Mesothelial cell of epicardium (in vitro differentiated cells): ENCODE measurements at regions not wholly inside any gene's neighbourhood (a gene's known extent, or its start where the extent isn't known, plus 50 kb on each side); places are given as distances from the start of the nearest gene placed in this dataset.

Source experiments
- DNase-seq, 2 experiments: peaks; one replicate each; pipeline ENCODE4 v3.0.0; 2021; ENCODE audit warnings: low spot score in 2 of 2; ENCODE audit not compliant: unreplicated experiment in 2 of 2
- H3K27ac Mint-ChIP-seq: 2 replicates; pipeline ENCODE4 v1.8.0; 2021; ENCODE audit warnings: mixed read lengths
- H3K27me3 Mint-ChIP-seq: 2 replicates; pipeline ENCODE4 v1.8.0; 2021; ENCODE audit warnings: low read depth, mixed read lengths
- H3K36me3 Mint-ChIP-seq: 2 replicates; pipeline ENCODE4 v1.8.0; 2021; ENCODE audit warnings: mixed read lengths
- H3K4me1 Mint-ChIP-seq: 2 replicates; pipeline ENCODE4 v1.8.0; 2021; ENCODE audit warnings: mixed read lengths
- H3K4me3 Mint-ChIP-seq: 2 replicates; pipeline ENCODE4 v1.8.0; 2021; ENCODE audit warnings: mild to moderate bottlenecking, moderate library complexity, mixed read lengths
- H3K9me3 Mint-ChIP-seq: 2 replicates; pipeline ENCODE4 v1.8.0; 2021; ENCODE audit warnings: mixed read lengths
- CTCF ChIP-seq: fragments of 200-600 bp; sonication (generic); IDR thresholded peaks from one replicate; pipeline ENCODE4 v1.5.0; 2021; ENCODE audit warnings: antibody characterized with exemption; ENCODE audit not compliant: unreplicated experiment

DNA sequence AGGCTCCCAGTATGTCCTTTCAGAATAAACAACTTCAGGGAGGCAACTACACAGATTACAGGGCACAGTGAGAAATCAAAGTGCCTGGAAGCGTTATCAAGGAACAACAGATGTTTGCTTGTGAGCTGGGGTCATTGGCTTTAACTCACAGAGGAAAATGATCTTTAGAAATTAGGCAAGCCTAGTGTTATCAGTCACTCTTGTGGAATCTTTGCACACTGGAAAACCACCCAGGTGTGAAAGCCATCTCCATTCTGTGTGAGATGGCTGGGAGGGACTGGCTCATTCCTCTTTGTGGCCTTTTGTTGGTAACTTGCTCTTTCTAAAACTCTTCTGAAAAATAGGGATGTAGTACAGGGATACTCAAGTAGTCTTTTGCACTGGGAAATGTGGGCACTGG, 716.0 kb downstream of the XPNPEP1 start:
- no peaks in the 10 kb centered on the region for H3K27me3 Mint-ChIP-seq
- peaks cover 6% of the 10 kb centered on the region for H3K4me1 Mint-ChIP-seq
- no peak overlapping the region for H3K4me3 Mint-ChIP-seq
- H3K9me3 Mint-ChIP-seq, result peaks cover 5% of the 10 kb centered on the region
- H3K36me3 Mint-ChIP-seq, result no peaks in the 10 kb centered on the region
- TF ChIP-seq CTCF, result no peak
- DNase-seq, result no peak
- no peak overlapping the region for H3K27ac Mint-ChIP-seq

GRCh38 chr10:109205929-109206585, 717.3 kb downstream of the XPNPEP1 start:
- no peak overlapping the region for H3K27ac Mint-ChIP-seq
- no peaks in the 10 kb centered on the region for H3K27me3 Mint-ChIP-seq
- H3K4me3 Mint-ChIP-seq, result no peak overlapping the region
- H3K4me1 Mint-ChIP-seq, result peaks cover 6% of the 10 kb centered on the region
- H3K36me3 Mint-ChIP-seq, result no peaks in the 10 kb centered on the region
- peaks cover 4% of the 10 kb centered on the region for H3K9me3 Mint-ChIP-seq
- no peak for DNase-seq
- TF ChIP-seq CTCF, result no peak

- Mint-ChIP-seq H3K4me3 (no peak overlapping the region), H3K27ac (no peak overlapping the region), H3K27me3 (no peaks in the 10 kb centered on the region), H3K9me3 (no peaks in the 10 kb centered on the region), H3K36me3 (no peaks in the 10 kb centered on the region), H3K4me1 (peaks cover 6% of the 10 kb centered on the region)
- TF ChIP-seq CTCF, result no peak
- DNase-seq, result no peak
Observed at GRCh38 chr10:109203646-109204353, 719.5 kb downstream of the XPNPEP1 start.

DNA sequence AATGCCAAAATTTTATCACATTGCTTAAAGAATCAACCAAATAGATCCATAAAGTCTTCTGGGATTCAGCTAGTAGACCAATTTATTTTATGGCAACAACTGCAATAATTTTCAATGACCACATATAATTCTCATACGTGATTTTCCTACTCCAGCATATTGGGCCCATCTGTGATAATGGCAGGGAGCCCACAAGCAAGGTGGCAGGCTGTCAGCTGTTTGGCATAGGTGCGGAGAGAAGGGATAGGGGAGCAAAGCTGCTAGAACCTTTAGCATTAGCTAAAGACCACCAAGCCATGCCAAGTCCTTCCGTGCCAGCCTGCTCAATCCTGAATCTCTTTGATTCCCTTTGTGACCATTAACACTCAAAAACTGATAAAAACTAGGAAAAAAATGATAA, 721.2 kb downstream of the XPNPEP1 start:
- no peaks in the 10 kb centered on the region for H3K27me3 Mint-ChIP-seq
- TF ChIP-seq CTCF, result no peak
- no peak overlapping the region for H3K4me3 Mint-ChIP-seq
- peaks cover 9% of the 10 kb centered on the region for H3K9me3 Mint-ChIP-seq
- H3K27ac Mint-ChIP-seq, result no peak overlapping the region
- no peak for DNase-seq
- no peaks in the 10 kb centered on the region for H3K36me3 Mint-ChIP-seq
- peaks cover 6% of the 10 kb centered on the region for H3K4me1 Mint-ChIP-seq

GRCh38 chr10:109200646-109201045, 722.7 kb downstream of the XPNPEP1 start:
- Mint-ChIP-seq H3K27me3 (no peaks in the 10 kb centered on the region), H3K9me3 (peaks cover 21% of the 10 kb centered on the region), H3K27ac (no peak overlapping the region), H3K4me1 (no peaks in the 10 kb centered on the region), H3K4me3 (no peak overlapping the region), H3K36me3 (no peaks in the 10 kb centered on the region)
- no peak for DNase-seq
- TF ChIP-seq CTCF, result no peak
